ENCODE measurements at regions not wholly inside any gene's neighbourhood (a gene's known extent, or its start where the extent isn't known, plus 50 kb on each side); places are given as distances from the start of the nearest gene placed in this dataset.

DNA sequence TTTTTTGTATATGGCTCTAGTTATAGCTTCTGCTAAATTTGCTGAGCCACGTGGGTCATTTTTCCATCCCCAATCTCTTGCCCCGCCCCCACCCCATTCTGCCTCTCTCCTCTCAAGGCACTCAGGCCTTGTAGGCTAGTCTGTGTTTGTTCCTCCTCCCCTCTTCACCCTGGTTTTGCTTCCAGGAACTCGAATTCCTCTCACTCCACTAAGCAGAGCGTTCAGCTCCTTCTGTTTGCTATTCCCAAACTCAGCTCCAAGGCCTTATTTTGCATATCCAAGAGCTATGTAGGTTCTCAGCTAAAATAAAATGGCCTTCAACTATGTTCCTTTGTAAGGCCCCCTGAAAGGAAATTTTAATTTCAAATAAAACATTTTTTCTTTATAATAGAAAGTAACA is 1293.7 kb downstream of the EPHA7 start:
- H3K27ac ChIP-seq (ENCODE audit: low read length) = no peak overlapping the region
- no peaks in the 10 kb centered on the region for H3K9me3 ChIP-seq (ENCODE audit: control insufficient read depth, insufficient read depth, low read length)
- no peaks in the 10 kb centered on the region for H3K27me3 ChIP-seq (ENCODE audit: control insufficient read depth, insufficient read depth, low read length)
- WGBS (ENCODE audit: insufficient coverage, insufficient read length) = no CpG with 5 or more reads among the region's 4 CpGs
- H3K36me3 ChIP-seq (ENCODE audit: control insufficient read depth, insufficient read depth, low read length) = no peaks in the 10 kb centered on the region
- peak; percentile 5 for DNase-seq (ENCODE audit: low read depth, low spot score)
- H3K4me1 ChIP-seq (ENCODE audit: control insufficient read depth, insufficient read depth, low read length) = peaks cover 2% of the 10 kb centered on the region; the same call in 1 of the 2 replicates
- no peak overlapping the region for H3K4me3 ChIP-seq (ENCODE audit: low read length)

DNA sequence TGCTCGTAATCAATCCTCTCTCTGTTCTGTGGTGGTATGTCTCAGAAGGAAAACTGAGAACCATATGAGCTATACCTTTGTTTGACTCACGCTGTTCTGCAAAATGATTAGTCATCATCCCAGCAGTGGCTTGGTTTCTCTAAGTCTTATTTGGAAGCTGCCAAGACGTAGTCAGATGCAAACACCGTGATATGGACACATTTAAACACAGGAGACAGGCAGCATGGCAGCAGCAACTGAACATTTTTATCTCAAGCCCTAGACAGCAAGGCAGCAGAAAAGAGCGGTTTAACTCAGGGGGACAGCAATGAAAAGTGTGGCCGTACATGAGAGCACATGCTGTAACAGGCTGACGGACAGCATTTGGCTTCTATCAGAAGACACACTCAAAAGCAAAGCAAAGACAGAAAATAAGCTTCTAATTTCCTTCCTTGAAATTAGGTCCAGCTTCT is 1295.1 kb downstream of the EPHA7 start:
- no peaks in the 10 kb centered on the region for H3K27me3 ChIP-seq (ENCODE audit: control insufficient read depth, insufficient read depth, low read length)
- no peak for DNase-seq (ENCODE audit: low read depth, low spot score)
- no peak overlapping the region for H3K27ac ChIP-seq (ENCODE audit: low read length)
- H3K9me3 ChIP-seq (ENCODE audit: control insufficient read depth, insufficient read depth, low read length) = no peaks in the 10 kb centered on the region
- H3K36me3 ChIP-seq (ENCODE audit: control insufficient read depth, insufficient read depth, low read length) = no peaks in the 10 kb centered on the region
- H3K4me3 ChIP-seq (ENCODE audit: low read length) = no peak overlapping the region
- H3K4me1 ChIP-seq (ENCODE audit: control insufficient read depth, insufficient read depth, low read length) = peaks cover 2% of the 10 kb centered on the region; the same call in 1 of the 2 replicates
- no CpG with 5 or more reads among the region's 7 CpGs for WGBS (ENCODE audit: insufficient coverage, insufficient read length)

DNA sequence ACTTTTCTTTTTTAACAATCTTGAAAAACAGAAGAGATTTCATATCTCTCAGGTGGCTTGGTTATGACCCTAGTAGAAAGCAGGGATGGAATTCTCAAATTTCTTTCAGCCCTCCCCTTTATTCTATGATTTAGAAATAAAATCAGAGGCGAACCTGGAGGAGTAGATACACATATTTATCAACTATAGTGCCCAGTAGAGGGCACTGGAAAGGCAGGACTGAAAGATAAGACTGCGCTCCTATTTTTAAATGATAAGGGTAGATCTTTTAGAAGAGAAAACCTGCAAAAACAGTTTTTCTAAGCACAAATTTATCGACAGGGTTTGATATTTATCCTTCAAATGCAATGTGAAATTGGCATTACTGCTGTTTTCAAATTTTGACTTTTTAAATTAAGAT is 1296.6 kb downstream of the EPHA7 start:
- Histone ChIP-seq H3K4me1 (ENCODE audit: control insufficient read depth, insufficient read depth, low read length) (peaks cover 2% of the 10 kb centered on the region; the same call in 1 of the 2 replicates), H3K4me3 (ENCODE audit: low read length) (no peak overlapping the region), H3K36me3 (ENCODE audit: control insufficient read depth, insufficient read depth, low read length) (no peaks in the 10 kb centered on the region), H3K27me3 (ENCODE audit: control insufficient read depth, insufficient read depth, low read length) (no peaks in the 10 kb centered on the region), H3K9me3 (ENCODE audit: control insufficient read depth, insufficient read depth, low read length) (no peaks in the 10 kb centered on the region), H3K27ac (ENCODE audit: low read length) (no peak overlapping the region)
- no CpG with 5 or more reads among the region's 3 CpGs for WGBS (ENCODE audit: insufficient coverage, insufficient read length)
- DNase-seq (ENCODE audit: low read depth, low spot score) = no peak

DNA sequence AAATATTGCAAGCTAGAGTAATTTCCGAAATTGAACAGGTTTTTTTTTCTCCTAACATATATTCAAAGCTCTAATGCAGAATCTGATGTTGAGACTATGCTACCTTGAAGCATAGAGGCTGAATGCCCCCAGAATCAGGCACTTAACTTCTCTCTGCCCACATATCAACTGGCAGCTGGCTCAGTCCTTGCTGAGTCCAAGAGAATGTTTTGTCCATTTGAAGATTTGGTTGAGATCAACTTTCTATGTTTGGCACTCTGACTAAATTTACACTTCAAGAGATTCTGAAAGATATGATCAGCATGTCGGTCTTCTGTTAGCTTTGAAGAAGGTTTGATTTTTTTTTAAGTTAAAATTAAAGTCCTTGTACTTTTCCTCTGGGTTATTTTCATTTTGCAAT is 1298.1 kb downstream of the EPHA7 start:
- Histone ChIP-seq H3K4me3 (ENCODE audit: low read length) (no peak overlapping the region), H3K9me3 (ENCODE audit: control insufficient read depth, insufficient read depth, low read length) (no peaks in the 10 kb centered on the region), H3K27ac (ENCODE audit: low read length) (no peak overlapping the region), H3K36me3 (ENCODE audit: control insufficient read depth, insufficient read depth, low read length) (no peaks in the 10 kb centered on the region), H3K4me1 (ENCODE audit: control insufficient read depth, insufficient read depth, low read length) (peaks cover 2% of the 10 kb centered on the region; the same call in 1 of the 2 replicates), H3K27me3 (ENCODE audit: control insufficient read depth, insufficient read depth, low read length) (no peaks in the 10 kb centered on the region)
- DNase-seq (ENCODE audit: low read depth, low spot score) = no peak
- no CpG with 5 or more reads among the region's 2 CpGs for WGBS (ENCODE audit: insufficient coverage, insufficient read length)

DNA sequence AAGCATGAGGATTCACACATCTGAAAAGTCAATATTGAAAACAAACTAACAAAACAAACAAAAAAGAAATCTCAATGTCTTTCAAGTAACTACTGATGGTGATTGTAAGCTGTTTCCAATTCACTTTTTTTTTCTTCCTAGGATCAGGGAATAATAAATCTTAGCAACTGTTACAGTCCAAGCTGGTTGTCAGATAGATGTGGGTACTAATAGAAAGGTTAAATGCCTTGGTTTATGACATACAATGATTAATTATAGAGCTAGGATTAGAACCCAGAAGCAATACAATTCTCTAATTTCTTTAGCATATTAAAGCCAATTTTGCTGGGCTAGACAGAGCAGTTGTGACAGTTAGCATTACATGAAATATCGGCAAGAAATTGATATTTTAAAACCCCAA is 1301.6 kb downstream of the EPHA7 start:
- Histone ChIP-seq H3K4me3 (ENCODE audit: low read length) (no peak overlapping the region), H3K27ac (ENCODE audit: low read length) (no peak overlapping the region), H3K36me3 (ENCODE audit: control insufficient read depth, insufficient read depth, low read length) (no peaks in the 10 kb centered on the region), H3K9me3 (ENCODE audit: control insufficient read depth, insufficient read depth, low read length) (no peaks in the 10 kb centered on the region), H3K4me1 (ENCODE audit: control insufficient read depth, insufficient read depth, low read length) (no peaks in the 10 kb centered on the region), H3K27me3 (ENCODE audit: control insufficient read depth, insufficient read depth, low read length) (no peaks in the 10 kb centered on the region)
- DNase-seq (ENCODE audit: low read depth, low spot score) = no peak
- WGBS (ENCODE audit: insufficient coverage, insufficient read length) = no CpG with 5 or more reads among the region's 1 CpG

DNA sequence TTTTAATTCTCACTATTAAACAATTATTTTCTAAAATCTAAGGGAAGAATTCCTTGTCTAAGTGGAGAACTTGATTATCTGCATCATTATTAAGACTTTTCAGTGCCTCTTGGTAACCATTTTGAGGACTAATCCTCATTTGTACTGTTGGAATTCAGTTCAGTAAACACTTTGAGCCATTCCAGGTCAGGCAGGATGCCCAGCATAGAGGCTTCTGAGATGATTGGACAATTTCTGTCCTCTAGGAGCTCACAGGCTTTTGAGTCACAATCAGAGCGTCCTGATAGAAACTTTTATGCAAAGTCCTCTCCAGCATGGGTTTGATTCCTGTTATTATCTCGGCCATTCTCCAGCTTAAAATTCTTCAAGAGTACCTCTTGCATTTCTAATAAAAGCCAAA is 1304.6 kb downstream of the EPHA7 start:
- no peak for DNase-seq (ENCODE audit: low read depth, low spot score)
- no CpG with 5 or more reads among the region's 2 CpGs for WGBS (ENCODE audit: insufficient coverage, insufficient read length)
- Histone ChIP-seq H3K9me3 (ENCODE audit: control insufficient read depth, insufficient read depth, low read length) (no peaks in the 10 kb centered on the region), H3K36me3 (ENCODE audit: control insufficient read depth, insufficient read depth, low read length) (no peaks in the 10 kb centered on the region), H3K27me3 (ENCODE audit: control insufficient read depth, insufficient read depth, low read length) (no peaks in the 10 kb centered on the region), H3K27ac (ENCODE audit: low read length) (no peak overlapping the region), H3K4me3 (ENCODE audit: low read length) (no peak overlapping the region), H3K4me1 (ENCODE audit: control insufficient read depth, insufficient read depth, low read length) (no peaks in the 10 kb centered on the region)

DNA sequence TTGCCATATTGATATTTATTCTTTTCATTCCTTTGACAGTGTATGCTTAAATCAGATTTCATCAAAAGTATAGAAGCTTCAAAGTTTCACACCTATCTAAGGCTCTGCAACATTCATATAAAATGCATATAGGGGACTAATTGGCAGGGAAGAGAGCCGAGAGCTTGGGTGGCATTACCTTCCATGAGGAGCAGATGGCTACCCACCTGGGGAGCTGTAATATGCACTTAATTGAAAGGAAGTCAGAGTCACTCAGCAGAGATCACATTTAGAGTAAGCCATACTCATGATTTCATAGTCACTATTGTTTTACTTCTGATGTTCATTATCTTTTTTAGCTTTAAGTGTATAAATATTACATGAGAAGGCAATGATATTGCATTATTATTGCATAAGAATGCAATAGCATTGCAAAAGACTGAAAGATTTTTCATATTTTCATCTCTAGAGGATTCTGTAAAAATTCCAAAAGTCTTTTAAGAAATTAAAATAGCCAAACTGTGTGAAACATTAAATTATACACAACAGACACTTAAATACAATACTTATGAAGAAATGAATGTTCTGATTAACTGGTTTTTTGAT is 1305.2 kb downstream of the EPHA7 start:
- Histone ChIP-seq H3K36me3 (ENCODE audit: control insufficient read depth, insufficient read depth, low read length) (no peaks in the 10 kb centered on the region), H3K4me3 (ENCODE audit: low read length) (no peak overlapping the region), H3K9me3 (ENCODE audit: control insufficient read depth, insufficient read depth, low read length) (no peaks in the 10 kb centered on the region), H3K27me3 (ENCODE audit: control insufficient read depth, insufficient read depth, low read length) (no peaks in the 10 kb centered on the region), H3K4me1 (ENCODE audit: control insufficient read depth, insufficient read depth, low read length) (no peaks in the 10 kb centered on the region), H3K27ac (ENCODE audit: low read length) (no peak overlapping the region)
- no CpG with 5 or more reads among the region's 1 CpG for WGBS (ENCODE audit: insufficient coverage, insufficient read length)
- DNase-seq (ENCODE audit: low read depth, low spot score) = no peak

DNA sequence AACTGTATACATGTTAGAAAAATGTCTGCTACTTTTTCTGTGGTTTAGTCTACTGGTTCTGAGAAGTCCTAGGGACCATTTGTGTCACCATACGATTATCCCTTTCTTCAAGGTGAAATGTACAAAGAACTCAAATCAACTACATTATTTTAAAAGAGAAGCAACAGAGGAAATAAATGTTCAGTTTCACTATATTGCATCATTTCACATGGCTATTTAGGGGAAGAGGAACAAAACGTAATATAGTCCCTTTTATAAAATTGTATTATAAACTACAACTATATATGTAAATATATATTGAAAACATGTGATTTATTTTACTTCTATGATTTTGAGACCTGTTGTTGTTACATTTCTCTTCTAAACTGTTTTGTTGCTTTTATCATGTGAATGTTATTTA is 1308.0 kb downstream of the EPHA7 start:
- Histone ChIP-seq H3K36me3 (ENCODE audit: control insufficient read depth, insufficient read depth, low read length) (no peaks in the 10 kb centered on the region), H3K9me3 (ENCODE audit: control insufficient read depth, insufficient read depth, low read length) (no peaks in the 10 kb centered on the region), H3K27ac (ENCODE audit: low read length) (no peak overlapping the region), H3K4me1 (ENCODE audit: control insufficient read depth, insufficient read depth, low read length) (no peaks in the 10 kb centered on the region), H3K4me3 (ENCODE audit: low read length) (no peak overlapping the region), H3K27me3 (ENCODE audit: control insufficient read depth, insufficient read depth, low read length) (no peaks in the 10 kb centered on the region)
- WGBS (ENCODE audit: insufficient coverage, insufficient read length) = no CpG with 5 or more reads among the region's 2 CpGs
- no peak for DNase-seq (ENCODE audit: low read depth, low spot score)

DNA sequence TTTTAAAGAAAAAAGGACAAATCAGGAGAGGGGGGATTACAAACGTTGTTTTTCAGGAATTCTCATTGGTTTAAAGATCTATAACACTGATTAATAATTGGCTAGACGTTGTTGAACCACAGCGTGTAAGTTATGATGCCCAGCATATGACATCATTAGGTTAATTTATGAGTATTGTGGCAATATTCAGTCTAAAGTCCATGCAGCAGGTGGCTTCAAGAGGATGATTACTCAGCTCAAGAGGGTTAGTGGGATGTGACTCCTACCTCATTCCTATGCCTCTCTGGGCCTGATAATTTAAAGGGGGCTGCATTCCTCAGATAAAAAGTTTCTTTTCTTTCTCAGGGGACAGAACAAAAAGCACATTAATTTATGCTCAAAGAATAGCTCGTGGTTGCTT is 1309.0 kb downstream of the EPHA7 start:
- no peak for DNase-seq (ENCODE audit: low read depth, low spot score)
- no peak overlapping the region for H3K4me3 ChIP-seq (ENCODE audit: low read length)
- no peaks in the 10 kb centered on the region for H3K9me3 ChIP-seq (ENCODE audit: control insufficient read depth, insufficient read depth, low read length)
- H3K27ac ChIP-seq (ENCODE audit: low read length) = no peak overlapping the region
- no peaks in the 10 kb centered on the region for H3K4me1 ChIP-seq (ENCODE audit: control insufficient read depth, insufficient read depth, low read length)
- no CpG with 5 or more reads among the region's 4 CpGs for WGBS (ENCODE audit: insufficient coverage, insufficient read length)
- no peaks in the 10 kb centered on the region for H3K36me3 ChIP-seq (ENCODE audit: control insufficient read depth, insufficient read depth, low read length)
- no peaks in the 10 kb centered on the region for H3K27me3 ChIP-seq (ENCODE audit: control insufficient read depth, insufficient read depth, low read length)

DNA sequence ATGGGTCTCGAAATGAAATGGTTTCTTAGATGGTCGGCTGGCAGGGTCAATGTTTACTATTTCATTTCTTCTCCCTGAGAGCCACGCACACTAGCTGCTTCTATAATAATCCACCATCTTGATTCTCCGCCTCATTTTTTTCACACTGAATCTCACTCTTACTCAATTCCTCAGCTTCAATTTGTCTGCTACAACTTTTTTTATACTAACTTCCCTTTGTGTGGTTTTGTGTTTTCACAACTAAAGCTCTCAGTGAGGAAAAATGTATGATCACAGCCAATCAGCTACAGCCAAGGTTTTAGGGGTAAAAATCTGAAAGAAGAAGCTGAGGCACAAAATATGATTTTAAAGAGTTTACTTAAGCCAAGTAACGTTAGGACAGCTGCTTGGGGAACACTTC is 1309.4 kb downstream of the EPHA7 start:
- Histone ChIP-seq H3K36me3 (ENCODE audit: control insufficient read depth, insufficient read depth, low read length) (no peaks in the 10 kb centered on the region), H3K4me3 (ENCODE audit: low read length) (no peak overlapping the region), H3K27ac (ENCODE audit: low read length) (no peak overlapping the region), H3K9me3 (ENCODE audit: control insufficient read depth, insufficient read depth, low read length) (no peaks in the 10 kb centered on the region), H3K27me3 (ENCODE audit: control insufficient read depth, insufficient read depth, low read length) (no peaks in the 10 kb centered on the region), H3K4me1 (ENCODE audit: control insufficient read depth, insufficient read depth, low read length) (no peaks in the 10 kb centered on the region)
- no CpG with 5 or more reads among the region's 5 CpGs for WGBS (ENCODE audit: insufficient coverage, insufficient read length)
- no peak for DNase-seq (ENCODE audit: low read depth, low spot score)

DNA sequence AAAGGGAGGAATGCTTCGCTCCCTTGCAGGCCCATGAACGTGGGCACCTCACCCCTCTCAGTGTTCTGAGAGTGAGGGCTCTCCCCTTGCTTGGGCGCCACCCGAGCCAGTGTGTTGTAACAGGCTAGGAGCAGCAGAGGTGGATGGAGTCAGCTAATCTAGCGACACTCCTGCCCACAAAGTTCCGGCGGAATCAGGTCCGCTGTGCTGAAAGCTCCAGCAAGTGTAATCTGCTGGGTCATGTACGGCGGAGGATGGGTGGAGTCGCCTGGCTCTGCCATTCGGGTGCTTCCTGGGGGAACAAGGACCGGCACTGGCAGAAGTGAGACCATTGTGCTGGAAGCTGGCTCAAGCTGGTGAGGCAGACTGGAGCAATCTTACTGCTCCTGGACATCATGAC is 1310.1 kb downstream of the EPHA7 start:
- DNase-seq (ENCODE audit: low read depth, low spot score) = no peak
- H3K9me3 ChIP-seq (ENCODE audit: control insufficient read depth, insufficient read depth, low read length) = no peaks in the 10 kb centered on the region
- no peaks in the 10 kb centered on the region for H3K4me1 ChIP-seq (ENCODE audit: control insufficient read depth, insufficient read depth, low read length)
- WGBS (ENCODE audit: insufficient coverage, insufficient read length) = no CpG with 5 or more reads among the region's 13 CpGs
- no peak overlapping the region for H3K4me3 ChIP-seq (ENCODE audit: low read length)
- no peaks in the 10 kb centered on the region for H3K36me3 ChIP-seq (ENCODE audit: control insufficient read depth, insufficient read depth, low read length)
- no peak overlapping the region for H3K27ac ChIP-seq (ENCODE audit: low read length)
- H3K27me3 ChIP-seq (ENCODE audit: control insufficient read depth, insufficient read depth, low read length) = no peaks in the 10 kb centered on the region

All from iPS DF 6.9 (cell line).